BLaER1 (cell line): ENCODE measurements at regions not wholly inside any gene's neighbourhood (a gene's known extent, or its start where the extent isn't known, plus 50 kb on each side); places are given as distances from the start of the nearest gene placed in this dataset.

Experiments used
- H3K27ac ChIP-seq: shearing (Covaris generic); formaldehyde crosslinking; 2 replicates; pipeline ENCODE4 v1.8.1; 2022
- H3K27me3 ChIP-seq: shearing (Covaris generic); formaldehyde crosslinking; 2 replicates; pipeline ENCODE4 v1.8.1; 2022
- H3K36me3 ChIP-seq: shearing (Covaris generic); formaldehyde crosslinking; 2 replicates; pipeline ENCODE4 v1.8.1; 2022
- H3K4me1 ChIP-seq: shearing (Covaris generic); formaldehyde crosslinking; 2 replicates; pipeline ENCODE4 v1.8.1; 2022
- H3K4me2 ChIP-seq: shearing (Covaris generic); formaldehyde crosslinking; 2 replicates; pipeline ENCODE4 v1.8.1; 2022
- H3K4me3 ChIP-seq: shearing (Covaris generic); formaldehyde crosslinking; 2 replicates; pipeline ENCODE4 v1.8.1; 2022
- H3K9ac ChIP-seq: shearing (Covaris generic); formaldehyde crosslinking; 2 replicates; pipeline ENCODE4 v1.8.1; 2022
- H3K9me3 ChIP-seq: shearing (Covaris generic); formaldehyde crosslinking; 2 replicates; pipeline ENCODE4 v1.8.1; 2022
- H4K20me1 ChIP-seq: shearing (Covaris generic); formaldehyde crosslinking; 2 replicates; pipeline ENCODE4 v1.8.1; 2022
- Cebpa-rat ChIP-seq: shearing (Covaris generic); IDR thresholded peaks from 2 replicates; pipeline ENCODE4 v1.8.1; 2022

GRCh38 chr11:127816962-127817361, 770.4 kb downstream of the ETS1 start:
- H3K9me3 ChIP-seq, result no peaks in the 10 kb centered on the region
- no peaks in the 10 kb centered on the region for H4K20me1 ChIP-seq
- no peaks in the 10 kb centered on the region for H3K36me3 ChIP-seq
- no peak overlapping the region for H3K4me3 ChIP-seq
- TF ChIP-seq Cebpa-rat, result no peak
- H3K4me2 ChIP-seq, result no peak overlapping the region
- H3K27me3 ChIP-seq, result no peaks in the 10 kb centered on the region
- no peaks in the 10 kb centered on the region for H3K4me1 ChIP-seq
- H3K9ac ChIP-seq, result no peak overlapping the region
- H3K27ac ChIP-seq, result no peak overlapping the region

- no peaks in the 10 kb centered on the region for H3K4me1 ChIP-seq
- no peak overlapping the region for H3K4me2 ChIP-seq
- no peak overlapping the region for H3K27ac ChIP-seq
- no peaks in the 10 kb centered on the region for H3K36me3 ChIP-seq
- H4K20me1 ChIP-seq, result no peaks in the 10 kb centered on the region
- H3K27me3 ChIP-seq, result no peaks in the 10 kb centered on the region
- no peaks in the 10 kb centered on the region for H3K9me3 ChIP-seq
- no peak overlapping the region for H3K9ac ChIP-seq
- no peak overlapping the region for H3K4me3 ChIP-seq
- no peak for TF ChIP-seq Cebpa-rat
Observed at GRCh38 chr11:127815331-127815730, 772.0 kb downstream of the ETS1 start.

GRCh38 chr11:127806501-127806900, 780.9 kb downstream of the ETS1 start:
- TF ChIP-seq Cebpa-rat, result no peak
- H3K27me3 ChIP-seq, result no peaks in the 10 kb centered on the region
- no peaks in the 10 kb centered on the region for H4K20me1 ChIP-seq
- H3K4me1 ChIP-seq, result peaks cover 7% of the 10 kb centered on the region; the same call in 1 of the 2 replicates
- no peaks in the 10 kb centered on the region for H3K36me3 ChIP-seq
- H3K9me3 ChIP-seq, result no peaks in the 10 kb centered on the region
- no peak overlapping the region for H3K27ac ChIP-seq
- H3K9ac ChIP-seq, result no peak overlapping the region
- H3K4me3 ChIP-seq, result no peak overlapping the region
- H3K4me2 ChIP-seq, result no peak overlapping the region

- Histone ChIP-seq H3K36me3 (no peaks in the 10 kb centered on the region), H3K4me1 (peaks cover 7% of the 10 kb centered on the region; the same call in 1 of the 2 replicates), H4K20me1 (no peaks in the 10 kb centered on the region), H3K27me3 (no peaks in the 10 kb centered on the region), H3K9ac (no peak overlapping the region), H3K4me2 (no peak overlapping the region), H3K27ac (no peak overlapping the region), H3K4me3 (no peak overlapping the region), H3K9me3 (no peaks in the 10 kb centered on the region)
- no peak for TF ChIP-seq Cebpa-rat
Observed at GRCh38 chr11:127805771-127806170, 781.6 kb downstream of the ETS1 start.

GRCh38 chr11:127804747-127805400, 782.5 kb downstream of the ETS1 start:
- H3K4me1 ChIP-seq, result peaks cover 7% of the 10 kb centered on the region; the same call in 1 of the 2 replicates
- no peak overlapping the region for H3K4me3 ChIP-seq
- no peaks in the 10 kb centered on the region for H3K27me3 ChIP-seq
- H3K4me2 ChIP-seq, result peak overlapping the region; percentile 8; the same call in 1 of the 2 replicates
- H3K9me3 ChIP-seq, result no peaks in the 10 kb centered on the region
- no peaks in the 10 kb centered on the region for H4K20me1 ChIP-seq
- TF ChIP-seq Cebpa-rat, result no peak
- no peaks in the 10 kb centered on the region for H3K36me3 ChIP-seq
- H3K9ac ChIP-seq, result no peak overlapping the region
- H3K27ac ChIP-seq, result no peak overlapping the region

GRCh38 chr11:127803755-127804154, 783.6 kb downstream of the ETS1 start:
- no peak overlapping the region for H3K4me3 ChIP-seq
- H3K9me3 ChIP-seq, result no peaks in the 10 kb centered on the region
- H3K27ac ChIP-seq, result no peak overlapping the region
- no peaks in the 10 kb centered on the region for H3K27me3 ChIP-seq
- H3K9ac ChIP-seq, result no peak overlapping the region
- H3K36me3 ChIP-seq, result no peaks in the 10 kb centered on the region
- TF ChIP-seq Cebpa-rat, result no peak
- H3K4me2 ChIP-seq, result no peak overlapping the region
- peaks cover 7% of the 10 kb centered on the region; the same call in 1 of the 2 replicates for H3K4me1 ChIP-seq
- no peaks in the 10 kb centered on the region for H4K20me1 ChIP-seq

- H3K9ac ChIP-seq, result no peak overlapping the region
- peaks cover 7% of the 10 kb centered on the region; the same call in 1 of the 2 replicates for H3K9me3 ChIP-seq
- H3K4me3 ChIP-seq, result no peak overlapping the region
- H3K4me1 ChIP-seq, result peaks cover 7% of the 10 kb centered on the region; the same call in 1 of the 2 replicates
- no peak overlapping the region for H3K27ac ChIP-seq
- no peak for TF ChIP-seq Cebpa-rat
- H4K20me1 ChIP-seq, result no peaks in the 10 kb centered on the region
- H3K36me3 ChIP-seq, result no peaks in the 10 kb centered on the region
- no peak overlapping the region for H3K4me2 ChIP-seq
- no peaks in the 10 kb centered on the region for H3K27me3 ChIP-seq
Observed at GRCh38 chr11:127800989-127801688, 786.2 kb downstream of the ETS1 start.

GRCh38 chr11:127795326-127795725, 792.0 kb downstream of the ETS1 start:
- H3K4me2 ChIP-seq, result no peak overlapping the region
- TF ChIP-seq Cebpa-rat, result no peak
- no peak overlapping the region for H3K9ac ChIP-seq
- H3K27me3 ChIP-seq, result no peaks in the 10 kb centered on the region
- no peaks in the 10 kb centered on the region for H3K4me1 ChIP-seq
- H3K27ac ChIP-seq, result no peak overlapping the region
- peaks cover 7% of the 10 kb centered on the region; the same call in 1 of the 2 replicates for H3K9me3 ChIP-seq
- H4K20me1 ChIP-seq, result no peaks in the 10 kb centered on the region
- no peaks in the 10 kb centered on the region for H3K36me3 ChIP-seq
- no peak overlapping the region for H3K4me3 ChIP-seq

GRCh38 chr11:127791844-127792243, 791.3 kb upstream of the KIRREL3 start:
- no peak overlapping the region for H3K27ac ChIP-seq
- H3K9ac ChIP-seq, result no peak overlapping the region
- no peaks in the 10 kb centered on the region for H3K27me3 ChIP-seq
- H3K36me3 ChIP-seq, result no peaks in the 10 kb centered on the region
- H3K9me3 ChIP-seq, result no peaks in the 10 kb centered on the region
- H4K20me1 ChIP-seq, result no peaks in the 10 kb centered on the region
- H3K4me1 ChIP-seq, result no peaks in the 10 kb centered on the region
- H3K4me2 ChIP-seq, result no peak overlapping the region
- no peak overlapping the region for H3K4me3 ChIP-seq
- no peak for TF ChIP-seq Cebpa-rat

- H3K36me3 ChIP-seq, result no peaks in the 10 kb centered on the region
- H3K4me3 ChIP-seq, result no peak overlapping the region
- TF ChIP-seq Cebpa-rat, result no peak
- no peaks in the 10 kb centered on the region for H3K4me1 ChIP-seq
- no peak overlapping the region for H3K27ac ChIP-seq
- no peak overlapping the region for H3K9ac ChIP-seq
- H4K20me1 ChIP-seq, result no peaks in the 10 kb centered on the region
- no peaks in the 10 kb centered on the region for H3K27me3 ChIP-seq
- H3K9me3 ChIP-seq, result no peaks in the 10 kb centered on the region
- H3K4me2 ChIP-seq, result no peak overlapping the region
Observed at GRCh38 chr11:127790592-127790991, 790.0 kb upstream of the KIRREL3 start.
